VCaP (cell line): ENCODE measurements at regions not wholly inside any gene's neighbourhood (a gene's known extent, or its start where the extent isn't known, plus 50 kb on each side); places are given as distances from the start of the nearest gene placed in this dataset.

ENCODE experiments used
- H3K27ac ChIP-seq: fragments of 450-650 bp; 2 replicates; pipeline ENCODE4 v1.5.1; 2017
- CTCF ChIP-seq: fragments of 450-650 bp; conservative IDR thresholded peaks from 2 replicates; pipeline ENCODE4 v1.5.1; 2017; ENCODE audit warnings: mild to moderate bottlenecking, moderate library complexity

- H3K27ac ChIP-seq: no peak overlapping the region
- TF ChIP-seq CTCF: no peak
Observed at GRCh38 chr3:21357241-21357640, 393.8 kb downstream of the ZNF385D start.

GRCh38 chr3:21356402-21356801, 394.6 kb downstream of the ZNF385D start:
- H3K27ac ChIP-seq: no peak overlapping the region
- TF ChIP-seq CTCF: no peak

GRCh38 chr3:21345382-21345976, 405.5 kb downstream of the ZNF385D start:
- no peak for TF ChIP-seq CTCF
- no peak overlapping the region for H3K27ac ChIP-seq

GRCh38 chr3:21331857-21332256, 419.2 kb downstream of the ZNF385D start:
- H3K27ac ChIP-seq: no peak overlapping the region
- TF ChIP-seq CTCF: no peak

- no peak overlapping the region for H3K27ac ChIP-seq
- no peak for TF ChIP-seq CTCF
Observed at GRCh38 chr3:21331321-21331720, 419.7 kb downstream of the ZNF385D start.

- no peak overlapping the region for H3K27ac ChIP-seq
- TF ChIP-seq CTCF: no peak
Observed at GRCh38 chr3:21330293-21330692, 420.7 kb downstream of the ZNF385D start.

GRCh38 chr3:21328711-21329390, 422.2 kb downstream of the ZNF385D start:
- TF ChIP-seq CTCF: no peak
- H3K27ac ChIP-seq: no peak overlapping the region
